ENCODE measurements at regions not wholly inside any gene's neighbourhood (a gene's known extent, or its start where the extent isn't known, plus 50 kb on each side); places are given as distances from the start of the nearest gene placed in this dataset.

DNA sequence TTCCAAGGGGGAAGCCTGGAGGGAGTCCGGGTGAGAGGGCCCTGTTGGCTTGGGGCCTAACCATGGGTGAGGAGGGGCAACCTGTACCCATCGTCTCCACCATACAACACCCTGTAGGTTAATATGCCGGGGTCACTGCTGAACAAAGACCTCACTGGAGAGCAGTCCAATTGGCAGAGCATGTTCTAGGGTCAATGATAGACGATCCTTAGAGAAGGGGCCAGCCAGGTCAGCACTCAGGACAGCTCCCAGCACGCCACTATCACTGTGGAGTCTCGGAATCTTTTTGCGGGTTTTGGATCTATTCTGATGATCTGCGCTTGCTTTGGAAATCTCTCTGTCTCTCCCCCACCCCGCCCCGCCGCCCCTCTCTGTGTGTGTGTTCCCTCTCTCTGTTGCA is 218.4 kb upstream of the MVB12B start:
- WGBS (ENCODE audit: insufficient coverage, low coverage, low lambda C conversion rate, missing lambda C conversion rate), result 6% methylated on average over 6 of the region's 11 CpGs
- Histone ChIP-seq H3K27me3 (no peaks in the 10 kb centered on the region), H3K36me3 (no peaks in the 10 kb centered on the region), H3K27ac (no peak overlapping the region), H3K4me3 (no peak overlapping the region), H3K9me3 (no peaks in the 10 kb centered on the region), H3K4me1 (no peaks in the 10 kb centered on the region)
- DNase-seq (no peak), ATAC-seq (peak in 1 of 4 donors; percentile 40)
- intact Hi-C loops (cut with DNase I), result no loop called here
- no peak for TF ChIP-seq POLR2A (IDR thresholded peaks at IDR 0.05)
- TF ChIP-seq, protein P1, sequence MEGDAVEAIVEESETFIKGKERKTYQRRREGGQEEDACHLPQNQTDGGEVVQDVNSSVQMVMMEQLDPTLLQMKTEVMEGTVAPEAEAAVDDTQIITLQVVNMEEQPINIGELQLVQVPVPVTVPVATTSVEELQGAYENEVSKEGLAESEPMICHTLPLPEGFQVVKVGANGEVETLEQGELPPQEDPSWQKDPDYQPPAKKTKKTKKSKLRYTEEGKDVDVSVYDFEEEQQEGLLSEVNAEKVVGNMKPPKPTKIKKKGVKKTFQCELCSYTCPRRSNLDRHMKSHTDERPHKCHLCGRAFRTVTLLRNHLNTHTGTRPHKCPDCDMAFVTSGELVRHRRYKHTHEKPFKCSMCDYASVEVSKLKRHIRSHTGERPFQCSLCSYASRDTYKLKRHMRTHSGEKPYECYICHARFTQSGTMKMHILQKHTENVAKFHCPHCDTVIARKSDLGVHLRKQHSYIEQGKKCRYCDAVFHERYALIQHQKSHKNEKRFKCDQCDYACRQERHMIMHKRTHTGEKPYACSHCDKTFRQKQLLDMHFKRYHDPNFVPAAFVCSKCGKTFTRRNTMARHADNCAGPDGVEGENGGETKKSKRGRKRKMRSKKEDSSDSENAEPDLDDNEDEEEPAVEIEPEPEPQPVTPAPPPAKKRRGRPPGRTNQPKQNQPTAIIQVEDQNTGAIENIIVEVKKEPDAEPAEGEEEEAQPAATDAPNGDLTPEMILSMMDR (IDR thresholded peaks at IDR 0.05), result no peak

DNA sequence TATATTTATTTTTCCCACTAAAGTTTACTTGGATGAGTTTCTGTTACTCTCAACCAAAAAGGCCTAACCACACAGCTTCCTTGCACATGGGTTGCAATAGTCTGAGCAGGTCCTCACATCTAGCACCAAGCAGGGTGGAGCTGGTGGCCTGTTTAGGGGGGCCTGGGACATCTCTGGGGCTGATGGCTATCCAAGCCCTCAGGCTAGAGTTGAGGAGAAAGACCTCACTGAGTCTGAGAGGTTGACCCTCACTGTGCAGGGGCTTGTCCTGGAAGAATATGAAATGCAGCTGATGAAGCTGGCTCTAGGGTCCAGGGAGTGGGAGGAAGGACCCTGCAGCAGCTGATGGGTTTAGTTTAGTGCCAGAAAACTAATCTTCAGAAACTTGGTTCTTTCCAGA is 217.1 kb upstream of the MVB12B start:
- Histone ChIP-seq H3K27ac (no peak overlapping the region), H3K36me3 (no peaks in the 10 kb centered on the region), H3K4me3 (no peak overlapping the region), H3K27me3 (no peaks in the 10 kb centered on the region), H3K9me3 (no peaks in the 10 kb centered on the region), H3K4me1 (no peaks in the 10 kb centered on the region)
- intact Hi-C loops (cut with DNase I), result no loop called here
- ATAC-seq, result no peak
- TF ChIP-seq, protein P1 (IDR thresholded peaks at IDR 0.05), result no peak
- TF ChIP-seq POLR2A (IDR thresholded peaks at IDR 0.05), result no peak
- DNase-seq, result no peak

DNA sequence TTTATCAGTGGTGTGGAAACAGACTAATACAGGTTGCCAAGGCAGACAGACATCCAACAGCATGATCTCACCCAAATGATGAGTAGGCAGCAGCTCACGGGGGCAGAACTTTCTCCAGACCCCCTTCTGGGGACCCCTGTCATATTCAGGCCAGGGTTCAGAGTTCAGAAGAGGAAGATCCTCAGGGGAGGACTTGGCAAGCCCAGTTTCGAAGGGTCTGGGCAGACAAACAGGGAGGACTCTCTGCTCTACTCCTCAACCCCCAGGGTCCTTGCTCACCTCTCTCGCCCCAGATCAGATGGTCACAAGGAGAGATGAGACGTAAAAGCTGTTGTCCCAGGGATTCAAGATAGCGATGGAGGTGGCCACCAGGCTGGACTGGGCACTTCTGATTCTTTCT is 215.1 kb upstream of the MVB12B start:
- ATAC-seq, result no peak
- no peak for TF ChIP-seq POLR2A (IDR thresholded peaks at IDR 0.05)
- TF ChIP-seq, protein P1 (IDR thresholded peaks at IDR 0.05), result no peak
- intact Hi-C loops (cut with DNase I), result no loop called here
- Histone ChIP-seq H3K27me3 (no peaks in the 10 kb centered on the region), H3K36me3 (no peaks in the 10 kb centered on the region), H3K4me1 (no peaks in the 10 kb centered on the region), H3K4me3 (no peak overlapping the region), H3K27ac (no peak overlapping the region), H3K9me3 (no peaks in the 10 kb centered on the region)
- 70% methylated on average over 2 of the region's 5 CpGs for WGBS (ENCODE audit: insufficient coverage, low coverage, low lambda C conversion rate, missing lambda C conversion rate)
- DNase-seq, result no peak

DNA sequence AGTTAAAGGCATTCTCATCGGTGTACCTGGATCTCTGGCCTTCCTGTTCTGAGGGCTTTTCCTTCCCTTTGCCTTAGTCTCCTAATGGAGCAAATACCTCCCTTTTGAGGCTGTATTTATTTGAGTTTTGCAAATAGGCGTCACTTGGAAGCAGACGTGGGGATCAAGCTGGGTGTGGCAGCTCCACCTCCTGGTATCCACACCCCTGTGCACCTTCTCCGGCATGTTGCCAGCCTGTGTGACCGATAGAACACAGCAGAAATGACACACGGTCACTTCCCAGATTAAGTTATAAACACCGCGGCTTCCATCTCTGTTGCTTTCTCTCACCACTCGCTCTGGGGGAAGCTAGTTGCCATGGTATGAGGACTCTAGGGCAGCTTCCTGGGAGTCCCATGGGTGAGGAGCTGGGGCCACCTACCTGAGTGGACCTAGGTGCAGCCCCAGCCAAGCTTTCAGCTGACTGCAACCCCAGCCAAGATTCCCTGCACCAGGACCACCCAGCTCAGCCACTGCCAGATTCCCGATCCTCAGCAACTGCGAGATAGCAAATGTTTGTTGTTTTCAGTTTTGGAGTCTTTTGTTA is 214.4 kb upstream of the MVB12B start:
- H3K36me3 ChIP-seq, result no peaks in the 10 kb centered on the region
- intact Hi-C loops (cut with DNase I), result no loop called here
- TF ChIP-seq POLR2A (IDR thresholded peaks at IDR 0.05), result no peak
- TF ChIP-seq, protein P1 (IDR thresholded peaks at IDR 0.05), result no peak
- DNase-seq, result no peak
- H3K4me1 ChIP-seq, result no peaks in the 10 kb centered on the region
- no peak overlapping the region for H3K27ac ChIP-seq
- no peaks in the 10 kb centered on the region for H3K9me3 ChIP-seq
- ATAC-seq, result no peak
- 79% methylated on average over 7 of the region's 11 CpGs for WGBS (ENCODE audit: insufficient coverage, low coverage, low lambda C conversion rate, missing lambda C conversion rate)
- H3K4me3 ChIP-seq, result no peak overlapping the region
- H3K27me3 ChIP-seq, result no peaks in the 10 kb centered on the region

DNA sequence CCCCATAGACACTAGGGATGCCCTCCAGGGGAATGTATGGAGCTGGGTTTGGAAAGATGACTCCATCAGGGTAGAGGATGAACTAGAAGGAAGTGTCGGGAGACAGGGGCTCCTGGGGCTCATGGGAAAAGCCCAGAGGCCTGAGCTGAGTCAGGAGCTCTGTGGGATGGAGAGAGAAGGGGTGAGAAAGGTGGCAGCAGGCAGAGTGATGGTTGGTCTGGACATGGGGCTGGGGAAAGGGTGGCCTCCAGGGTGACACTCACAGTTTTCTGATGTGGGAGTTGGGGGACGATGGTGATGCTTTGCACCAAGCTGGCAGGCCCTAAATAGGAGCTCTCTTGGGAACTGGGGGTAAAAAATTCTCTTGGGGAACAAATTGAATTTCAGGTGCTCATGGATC is 213.5 kb upstream of the MVB12B start:
- Histone ChIP-seq H3K4me3 (no peak overlapping the region), H3K27ac (no peak overlapping the region), H3K9me3 (no peaks in the 10 kb centered on the region), H3K36me3 (no peaks in the 10 kb centered on the region), H3K4me1 (no peaks in the 10 kb centered on the region), H3K27me3 (no peaks in the 10 kb centered on the region)
- 50% methylated on average over 1 of the region's 2 CpGs for WGBS (ENCODE audit: insufficient coverage, low coverage, low lambda C conversion rate, missing lambda C conversion rate)
- ATAC-seq (no peak), DNase-seq (no peak)
- intact Hi-C loops (cut with DNase I), result no loop called here
- TF ChIP-seq, protein P1 (IDR thresholded peaks at IDR 0.05), result no peak
- TF ChIP-seq POLR2A (IDR thresholded peaks at IDR 0.05), result no peak

Data from right lobe of liver (tissue), 6 donors.